Left forelimb (tissue), 1 donor: ENCODE measurements at regions not wholly inside any gene's neighbourhood (a gene's known extent, or its start where the extent isn't known, plus 50 kb on each side); places are given as distances from the start of the nearest gene placed in this dataset.
"Not testable (repeated sequence)": the region's sequence is repeated elsewhere in the genome, so short reads cannot be mapped to it uniquely, and the experiment has no call there.

Experiments used
- DNase-seq: peaks from one replicate; pipeline ENCODE4 v3.0.0-alpha.2; 2018; ENCODE audit warnings: low spot score

DNA sequence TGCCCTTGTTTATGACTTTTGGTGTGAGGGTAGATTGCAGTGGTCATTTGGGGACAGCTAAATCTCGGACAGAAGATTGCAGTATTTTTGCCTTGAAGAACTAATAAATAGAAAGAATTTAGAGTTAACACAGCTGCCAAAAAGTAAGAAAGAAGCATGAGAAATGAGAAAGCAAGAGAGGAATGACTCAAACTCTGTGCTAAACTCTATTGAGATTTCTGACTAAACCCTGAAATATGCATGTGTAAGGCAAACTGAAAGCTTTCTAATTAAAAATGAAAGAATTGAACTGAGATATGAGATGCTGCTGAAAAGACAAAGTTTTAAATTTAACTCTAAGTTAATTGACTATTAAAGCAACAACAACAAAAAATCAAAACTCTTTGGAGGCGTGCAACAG lies 791.3 kb downstream of the RAB28 start:
- DNase-seq: no peak

DNA sequence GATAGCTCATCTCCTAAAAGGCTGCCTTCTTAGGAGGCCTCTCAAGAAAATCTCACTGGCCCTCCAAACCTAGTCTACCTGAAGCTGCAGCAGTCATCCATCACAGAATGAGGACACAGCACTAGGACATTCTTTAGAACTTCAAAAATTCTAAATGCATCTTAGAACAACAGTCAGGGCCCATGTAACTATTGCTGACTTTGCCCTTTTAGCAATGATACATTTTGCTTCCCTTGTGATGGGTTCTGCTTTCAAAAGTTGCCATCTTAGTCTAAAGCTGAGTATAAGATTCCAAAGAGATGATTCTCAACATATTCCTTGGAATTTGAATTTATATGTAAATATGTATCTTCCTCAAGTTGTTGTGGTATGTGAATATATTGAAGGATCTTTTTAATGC lies 793.0 kb downstream of the RAB28 start:
- DNase-seq: no peak

DNA sequence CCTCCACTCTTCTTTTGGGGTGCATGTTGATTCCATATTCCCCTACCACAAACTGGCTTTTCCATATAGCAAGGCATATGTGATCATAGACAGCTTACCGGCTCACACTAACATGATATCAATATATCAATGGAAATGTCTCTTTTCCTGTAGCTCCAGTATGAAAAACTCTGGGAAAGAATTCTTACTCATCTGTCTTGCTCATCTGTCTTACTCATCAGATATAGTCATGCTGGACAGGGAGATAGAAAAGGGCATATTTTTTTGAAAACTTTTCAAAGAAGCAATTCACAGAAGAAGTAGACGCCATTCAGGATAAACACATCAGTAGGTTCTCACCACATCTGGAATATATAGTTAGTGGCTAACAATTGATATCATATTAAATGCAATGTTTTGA lies 794.7 kb downstream of the RAB28 start:
- no peak for DNase-seq

DNA sequence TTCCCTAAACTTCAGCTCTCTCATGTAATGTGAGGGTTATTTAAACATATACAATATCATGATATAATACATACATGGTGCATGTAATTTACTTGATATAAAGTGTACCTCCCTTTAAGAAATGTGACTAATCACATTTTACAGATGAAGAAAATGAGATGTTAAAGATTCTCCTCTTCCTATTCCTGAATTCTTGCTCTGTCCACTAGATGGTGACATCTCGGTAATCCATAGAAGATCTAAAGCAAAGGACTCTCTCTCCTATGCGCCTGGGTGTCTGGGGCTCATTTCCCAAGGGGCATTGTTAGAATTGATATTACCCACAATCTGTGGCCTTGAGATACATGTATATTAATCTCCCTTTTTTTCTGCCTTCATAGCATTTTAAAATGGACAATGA lies 804.9 kb downstream of the RAB28 start:
- DNase-seq: no peak

DNA sequence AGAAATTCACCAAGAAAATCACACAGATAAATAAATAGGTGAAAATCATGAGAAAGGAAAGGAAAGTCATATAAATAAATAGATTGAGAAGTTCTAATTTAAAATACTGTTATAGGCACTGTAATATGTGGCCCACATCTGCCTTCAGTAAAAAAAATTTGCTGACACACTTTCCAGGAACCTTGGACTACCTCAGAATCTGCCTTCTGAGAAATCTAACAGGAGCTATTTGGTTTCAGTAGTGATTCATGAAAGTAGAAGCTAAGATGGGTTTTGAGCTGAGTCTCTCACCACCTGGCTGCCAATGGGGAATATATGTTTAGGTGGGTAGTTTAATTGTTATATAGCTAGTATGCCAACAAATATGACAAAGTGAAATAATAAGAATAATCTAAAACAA lies 810.0 kb downstream of the RAB28 start:
- no peak for DNase-seq

DNA sequence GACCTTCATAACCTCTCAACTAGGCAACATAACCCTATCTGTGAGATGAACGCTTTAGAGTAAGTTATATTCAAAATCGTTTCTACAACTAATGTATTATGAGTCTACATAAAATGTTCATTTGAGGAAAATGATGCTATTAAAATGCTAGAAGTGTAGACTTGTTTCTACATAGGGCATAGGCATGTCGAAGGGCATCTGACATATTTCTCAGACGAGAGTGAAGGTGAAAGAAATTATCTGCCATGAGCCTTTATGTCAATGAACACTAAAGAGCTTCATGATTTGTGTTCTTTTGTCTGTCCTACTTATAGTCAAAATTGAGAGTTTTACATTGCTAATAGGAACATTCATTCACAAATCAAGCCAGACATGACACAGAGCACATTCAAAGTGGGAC lies 811.8 kb downstream of the RAB28 start:
- DNase-seq: no peak

- no peak for DNase-seq
Measured at GRCh38 chr4:12658146-12658545, 826.0 kb downstream of the RAB28 start.

DNA sequence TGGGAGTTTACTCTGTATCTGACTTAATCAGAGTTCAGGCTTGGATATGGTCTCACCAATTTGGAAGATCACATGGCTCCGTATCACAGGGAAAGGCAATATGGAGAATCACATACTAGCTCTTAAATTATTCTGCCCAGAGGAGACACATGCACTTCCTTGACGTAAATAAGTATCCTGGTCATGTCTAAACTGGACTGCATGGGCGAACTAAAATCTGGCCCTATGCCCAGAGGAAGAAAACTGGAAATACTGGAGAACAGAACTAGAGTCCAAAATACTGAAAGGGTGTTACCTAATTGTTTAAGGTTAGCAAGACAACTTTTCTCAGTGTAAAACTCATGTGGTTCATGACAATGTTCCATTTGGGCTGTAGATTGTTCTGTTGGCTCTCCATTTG lies 832.3 kb downstream of the RAB28 start:
- no peak for DNase-seq

- DNase-seq: no peak
Measured at GRCh38 chr4:12645732-12646131, 838.4 kb downstream of the RAB28 start.

DNA sequence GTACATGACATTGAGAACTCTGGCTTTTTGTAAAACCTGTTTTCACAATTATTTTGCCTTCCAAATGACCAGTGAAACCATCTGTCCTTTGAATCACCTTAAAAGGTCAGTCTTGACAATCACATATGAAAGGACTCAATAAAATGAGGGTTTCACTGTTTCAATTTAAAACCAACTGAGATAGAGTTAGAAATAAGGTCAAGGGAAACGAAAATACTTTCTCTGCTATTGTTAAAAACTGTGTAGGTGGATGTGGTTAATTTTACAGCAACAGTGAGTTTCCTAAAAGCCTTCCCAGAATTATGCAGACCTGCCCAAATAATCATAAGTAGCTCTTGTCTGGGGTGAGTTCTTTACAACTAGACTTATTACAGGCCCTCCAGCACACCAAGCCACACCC lies 839.9 kb downstream of the RAB28 start:
- DNase-seq: no peak

- no peak for DNase-seq
Measured at GRCh38 chr4:12636191-12636590, 847.9 kb downstream of the RAB28 start.

GRCh38 chr4:12635629-12636028 lies 848.5 kb downstream of the RAB28 start:
- DNase-seq: no peak

- peak; percentile 73 for DNase-seq
Measured at GRCh38 chr4:12633053-12633651, 851.0 kb downstream of the RAB28 start.

- DNase-seq: no peak
Measured at GRCh38 chr4:12615822-12616221, 868.3 kb downstream of the RAB28 start.

GRCh38 chr4:12612876-12613275 lies 871.3 kb downstream of the RAB28 start:
- no peak for DNase-seq

- DNase-seq: not testable (repeated sequence)
Measured at GRCh38 chr4:12609212-12609875, 874.8 kb downstream of the RAB28 start.

- DNase-seq: no peak
Measured at GRCh38 chr4:12595986-12596385, 888.2 kb downstream of the RAB28 start.

- no peak for DNase-seq
Measured at GRCh38 chr4:12595489-12595888, 888.7 kb downstream of the RAB28 start.

- DNase-seq: no peak
Measured at GRCh38 chr4:12588582-12588981, 895.6 kb downstream of the RAB28 start.

DNA sequence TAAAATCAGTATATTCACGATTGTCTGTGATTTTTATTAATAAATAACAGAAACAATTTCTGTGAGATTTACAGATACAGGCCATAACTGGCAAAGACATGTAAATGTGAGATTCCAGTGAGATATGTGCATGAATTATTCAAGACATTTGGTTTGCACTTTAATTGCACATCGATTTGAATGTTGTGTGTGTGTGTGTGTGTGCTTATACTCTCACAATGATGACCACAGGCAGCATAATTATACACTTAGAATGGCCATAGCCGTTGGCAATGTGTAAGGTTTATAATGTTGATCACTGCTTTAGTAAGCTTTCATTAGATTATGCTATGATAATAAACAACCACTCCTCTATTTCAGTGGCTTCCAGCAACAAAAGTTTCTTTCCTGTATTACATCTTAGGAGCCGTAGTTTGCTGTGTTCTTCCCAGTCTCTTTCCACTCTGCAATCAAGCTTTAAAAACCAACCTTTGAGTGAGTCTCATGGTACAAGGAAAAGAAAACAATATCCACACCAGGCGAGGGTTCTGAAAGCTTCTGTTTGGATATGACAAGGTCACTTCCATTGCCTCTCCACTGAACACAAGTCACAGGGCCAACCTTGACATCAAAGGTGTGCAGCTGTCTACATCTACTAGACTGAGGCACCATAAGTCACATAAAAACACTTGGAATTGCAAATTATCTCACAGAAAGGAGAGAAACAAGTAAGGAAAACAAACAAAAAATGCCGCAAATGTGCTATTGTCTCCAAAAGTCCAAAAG lies 897.7 kb downstream of the RAB28 start:
- DNase-seq: no peak

DNA sequence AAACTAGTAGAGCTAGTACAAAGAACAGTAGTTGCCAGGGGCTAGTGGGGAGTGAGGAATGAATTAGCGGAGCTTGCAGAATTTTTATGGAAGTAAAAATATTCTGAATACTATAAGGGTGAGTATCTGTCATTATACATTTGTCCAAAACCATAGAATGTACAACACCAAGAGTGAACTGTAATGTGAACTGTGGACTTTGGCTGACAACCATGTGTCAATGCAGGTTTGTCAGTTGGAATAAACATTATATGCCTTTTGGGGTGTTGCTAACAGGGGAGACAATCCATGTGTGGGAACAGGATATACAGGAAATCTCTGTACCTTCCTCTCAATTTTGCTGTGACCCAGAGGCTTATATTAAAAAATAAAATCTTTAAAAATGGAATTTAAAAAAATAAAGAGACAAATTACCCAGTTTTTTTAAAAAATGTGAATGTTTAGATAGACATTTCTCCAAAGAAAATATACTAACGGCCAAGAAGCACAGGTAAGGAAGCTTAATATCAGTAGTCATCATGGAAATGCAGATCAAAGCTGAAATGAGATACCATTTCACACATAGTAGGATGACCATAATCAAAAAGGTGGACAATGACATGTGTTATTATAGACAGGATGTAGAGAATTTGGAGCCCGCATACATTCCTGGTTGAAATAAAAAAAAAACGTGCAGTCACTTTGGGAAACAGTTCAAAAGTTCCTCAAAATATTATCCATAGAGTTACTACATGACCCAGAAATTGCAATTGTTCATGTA lies 899.8 kb downstream of the RAB28 start:
- DNase-seq: no peak

DNA sequence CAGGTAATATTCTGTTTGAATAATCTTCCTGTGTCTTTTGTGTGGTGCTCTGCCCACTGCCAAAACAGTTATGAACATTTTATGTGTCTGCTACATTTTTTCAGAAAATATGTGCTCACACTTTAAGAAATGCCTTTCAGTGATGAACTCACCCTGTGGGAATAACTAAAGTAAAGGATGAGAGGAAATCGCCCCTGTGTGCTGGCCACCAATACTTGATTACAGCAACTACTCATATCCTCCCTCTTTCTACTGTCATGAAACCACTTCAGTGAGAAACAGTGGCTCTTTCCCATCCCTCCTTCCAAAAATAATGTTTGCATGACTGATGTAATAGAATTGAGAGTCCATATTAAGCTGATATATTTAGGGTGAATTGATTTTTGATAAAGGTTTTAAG lies 900.9 kb downstream of the RAB28 start:
- no peak for DNase-seq

DNA sequence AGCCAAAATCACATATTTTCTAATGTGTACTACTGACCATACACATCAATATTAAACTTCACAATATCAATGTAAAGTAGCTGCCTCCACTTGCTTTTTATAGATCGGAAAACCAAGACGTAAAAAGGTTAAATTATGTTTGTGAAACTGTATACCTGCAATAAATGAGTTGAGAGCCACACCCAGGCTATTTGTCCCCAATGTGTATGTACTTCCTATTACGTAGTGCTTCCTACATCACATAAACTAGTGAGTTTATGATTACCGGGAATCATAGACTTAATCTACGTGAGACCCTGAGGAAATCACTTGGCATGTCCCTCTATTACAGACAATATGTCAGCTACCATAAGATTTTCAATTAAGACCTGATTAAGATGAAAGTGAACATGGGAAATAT lies 903.4 kb downstream of the RAB28 start:
- DNase-seq: no peak
